ENCODE measurements at regions not wholly inside any gene's neighbourhood (a gene's known extent, or its start where the extent isn't known, plus 50 kb on each side); places are given as distances from the start of the nearest gene placed in this dataset.
"Not testable (repeated sequence)": the region's sequence is repeated elsewhere in the genome, so short reads cannot be mapped to it uniquely, and the experiment has no call there.

DNA sequence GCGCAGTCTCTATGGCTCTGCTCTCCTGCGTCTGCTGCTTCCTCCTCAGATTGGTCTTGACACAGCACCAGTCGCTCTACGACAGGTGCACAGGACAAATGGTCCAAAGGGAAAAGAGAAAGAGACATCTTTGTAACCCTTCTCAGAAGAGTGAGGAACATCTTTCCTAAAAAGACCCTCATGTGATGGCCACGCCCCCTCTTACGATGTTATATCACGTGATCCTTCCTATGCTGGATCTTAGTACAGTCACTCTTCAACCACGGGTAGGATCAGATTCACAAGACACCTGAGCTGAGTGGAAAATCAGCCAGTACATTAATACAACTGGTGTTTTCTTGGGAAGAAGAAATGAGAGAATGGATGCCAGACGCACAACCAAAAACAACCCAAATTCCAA lies 262.2 kb upstream of the CELF2 start:
- H3K4me3 ChIP-seq (replicated peaks; ENCODE audit: insufficient read depth, low read length): no peak overlapping the region
- DNase-seq (ENCODE audit: low read depth in 1 of 2, low spot score in 1 of 2): no peak
- no peaks in the 10 kb centered on the region for H3K27me3 ChIP-seq (ENCODE audit: insufficient read depth, poor library complexity, severe bottlenecking)
- H3K27ac ChIP-seq (replicated peaks): no peak overlapping the region
- TF ChIP-seq SPI1 (IDR thresholded peaks at IDR 0.05; ENCODE audit: borderline replicate concordance, low read depth) (no peak), POLR2AphosphoS5 (IDR thresholded peaks at IDR 0.05; ENCODE audit: low read depth) (no peak), GABPA (IDR thresholded peaks at IDR 0.05; ENCODE audit: low read depth) (no peak)
- TF ChIP-seq, protein P1, sequence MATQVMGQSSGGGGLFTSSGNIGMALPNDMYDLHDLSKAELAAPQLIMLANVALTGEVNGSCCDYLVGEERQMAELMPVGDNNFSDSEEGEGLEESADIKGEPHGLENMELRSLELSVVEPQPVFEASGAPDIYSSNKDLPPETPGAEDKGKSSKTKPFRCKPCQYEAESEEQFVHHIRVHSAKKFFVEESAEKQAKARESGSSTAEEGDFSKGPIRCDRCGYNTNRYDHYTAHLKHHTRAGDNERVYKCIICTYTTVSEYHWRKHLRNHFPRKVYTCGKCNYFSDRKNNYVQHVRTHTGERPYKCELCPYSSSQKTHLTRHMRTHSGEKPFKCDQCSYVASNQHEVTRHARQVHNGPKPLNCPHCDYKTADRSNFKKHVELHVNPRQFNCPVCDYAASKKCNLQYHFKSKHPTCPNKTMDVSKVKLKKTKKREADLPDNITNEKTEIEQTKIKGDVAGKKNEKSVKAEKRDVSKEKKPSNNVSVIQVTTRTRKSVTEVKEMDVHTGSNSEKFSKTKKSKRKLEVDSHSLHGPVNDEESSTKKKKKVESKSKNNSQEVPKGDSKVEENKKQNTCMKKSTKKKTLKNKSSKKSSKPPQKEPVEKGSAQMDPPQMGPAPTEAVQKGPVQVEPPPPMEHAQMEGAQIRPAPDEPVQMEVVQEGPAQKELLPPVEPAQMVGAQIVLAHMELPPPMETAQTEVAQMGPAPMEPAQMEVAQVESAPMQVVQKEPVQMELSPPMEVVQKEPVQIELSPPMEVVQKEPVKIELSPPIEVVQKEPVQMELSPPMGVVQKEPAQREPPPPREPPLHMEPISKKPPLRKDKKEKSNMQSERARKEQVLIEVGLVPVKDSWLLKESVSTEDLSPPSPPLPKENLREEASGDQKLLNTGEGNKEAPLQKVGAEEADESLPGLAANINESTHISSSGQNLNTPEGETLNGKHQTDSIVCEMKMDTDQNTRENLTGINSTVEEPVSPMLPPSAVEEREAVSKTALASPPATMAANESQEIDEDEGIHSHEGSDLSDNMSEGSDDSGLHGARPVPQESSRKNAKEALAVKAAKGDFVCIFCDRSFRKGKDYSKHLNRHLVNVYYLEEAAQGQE (IDR thresholded peaks at IDR 0.05; ENCODE audit: insufficient replicate concordance, low read depth): no peak
- TF ChIP-seq, protein P2, sequence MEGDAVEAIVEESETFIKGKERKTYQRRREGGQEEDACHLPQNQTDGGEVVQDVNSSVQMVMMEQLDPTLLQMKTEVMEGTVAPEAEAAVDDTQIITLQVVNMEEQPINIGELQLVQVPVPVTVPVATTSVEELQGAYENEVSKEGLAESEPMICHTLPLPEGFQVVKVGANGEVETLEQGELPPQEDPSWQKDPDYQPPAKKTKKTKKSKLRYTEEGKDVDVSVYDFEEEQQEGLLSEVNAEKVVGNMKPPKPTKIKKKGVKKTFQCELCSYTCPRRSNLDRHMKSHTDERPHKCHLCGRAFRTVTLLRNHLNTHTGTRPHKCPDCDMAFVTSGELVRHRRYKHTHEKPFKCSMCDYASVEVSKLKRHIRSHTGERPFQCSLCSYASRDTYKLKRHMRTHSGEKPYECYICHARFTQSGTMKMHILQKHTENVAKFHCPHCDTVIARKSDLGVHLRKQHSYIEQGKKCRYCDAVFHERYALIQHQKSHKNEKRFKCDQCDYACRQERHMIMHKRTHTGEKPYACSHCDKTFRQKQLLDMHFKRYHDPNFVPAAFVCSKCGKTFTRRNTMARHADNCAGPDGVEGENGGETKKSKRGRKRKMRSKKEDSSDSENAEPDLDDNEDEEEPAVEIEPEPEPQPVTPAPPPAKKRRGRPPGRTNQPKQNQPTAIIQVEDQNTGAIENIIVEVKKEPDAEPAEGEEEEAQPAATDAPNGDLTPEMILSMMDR (IDR thresholded peaks at IDR 0.05; ENCODE audit: insufficient read depth, low read length): no peak

DNA sequence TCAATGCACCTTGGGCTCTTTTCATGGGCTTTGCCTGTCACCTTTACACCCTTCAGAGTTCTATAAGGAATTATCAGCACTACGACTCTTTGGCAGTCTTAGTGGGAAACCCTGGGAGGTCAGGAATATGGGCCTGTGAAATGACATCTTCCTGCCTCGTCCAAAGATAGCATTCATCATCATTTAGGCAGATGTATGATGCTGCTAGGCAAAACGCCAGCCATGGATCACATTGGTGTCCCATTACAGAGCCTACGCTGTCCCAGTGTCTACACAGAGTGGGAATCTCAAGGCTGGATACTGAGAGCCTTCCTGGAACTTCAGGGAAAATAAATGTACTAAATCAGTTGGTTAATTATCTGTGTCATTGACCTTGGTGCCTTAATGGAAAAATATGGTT lies 259.4 kb upstream of the CELF2 start:
- no peak overlapping the region for H3K4me3 ChIP-seq (replicated peaks; ENCODE audit: insufficient read depth, low read length)
- TF ChIP-seq SPI1 (IDR thresholded peaks at IDR 0.05; ENCODE audit: borderline replicate concordance, low read depth) (no peak), GABPA (IDR thresholded peaks at IDR 0.05; ENCODE audit: low read depth) (no peak)
- TF ChIP-seq, protein P2 (IDR thresholded peaks at IDR 0.05; ENCODE audit: insufficient read depth, low read length): no peak
- DNase-seq (ENCODE audit: low read depth in 1 of 2, low spot score in 1 of 2): no peak
- no peak overlapping the region for H3K27ac ChIP-seq (replicated peaks)
- H3K27me3 ChIP-seq (ENCODE audit: insufficient read depth, poor library complexity, severe bottlenecking): no peaks in the 10 kb centered on the region

DNA sequence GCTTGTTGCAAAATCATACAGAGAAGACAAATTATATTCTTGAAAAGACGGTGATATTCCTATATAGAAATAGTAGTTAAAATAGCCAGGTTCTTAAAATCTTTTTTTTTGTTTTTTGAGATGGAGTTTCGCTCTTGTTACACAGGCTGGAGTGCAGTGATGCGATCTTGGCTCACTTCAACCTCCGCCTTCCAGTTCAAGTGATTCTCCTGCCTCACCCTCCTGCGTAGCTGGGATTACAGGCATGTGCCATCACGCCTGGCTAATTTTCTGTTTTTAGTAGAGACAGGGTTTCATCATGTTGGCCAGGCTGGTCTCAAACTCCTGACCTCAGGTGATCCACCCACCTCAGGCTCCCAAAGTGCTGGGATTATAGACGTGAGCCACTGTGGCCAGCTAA lies 257.9 kb upstream of the CELF2 start:
- H3K4me3 ChIP-seq (replicated peaks; ENCODE audit: insufficient read depth, low read length); DNase-seq (ENCODE audit: low read depth in 1 of 2, low spot score in 1 of 2); H3K27me3 ChIP-seq (ENCODE audit: insufficient read depth, poor library complexity, severe bottlenecking); H3K27ac ChIP-seq (replicated peaks): not testable (repeated sequence)

DNA sequence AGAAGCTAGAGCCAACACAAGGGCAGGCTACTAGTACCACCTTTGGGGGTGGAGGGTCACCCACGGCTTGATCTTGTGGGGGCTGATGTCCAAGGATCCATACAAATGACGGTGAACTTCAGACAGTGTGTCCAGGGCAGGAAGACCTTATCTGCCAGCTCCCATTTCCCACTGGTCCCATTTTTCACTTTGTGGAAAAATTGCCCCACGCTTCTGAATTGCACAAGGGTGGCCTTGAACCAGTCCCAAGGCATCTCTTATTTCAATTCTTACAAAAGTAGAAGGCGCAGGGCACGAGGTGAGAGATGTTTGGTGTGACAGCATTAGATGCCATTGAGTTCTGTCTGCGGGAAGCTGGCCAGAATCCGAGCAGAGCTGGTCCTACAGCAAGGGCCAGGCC lies 252.7 kb upstream of the CELF2 start:
- no peak overlapping the region for H3K4me3 ChIP-seq (replicated peaks; ENCODE audit: insufficient read depth, low read length)
- no peaks in the 10 kb centered on the region for H3K27me3 ChIP-seq (ENCODE audit: insufficient read depth, poor library complexity, severe bottlenecking)
- no peak overlapping the region for H3K27ac ChIP-seq (replicated peaks)
- DNase-seq (ENCODE audit: low read depth in 1 of 2, low spot score in 1 of 2): no peak
- TF ChIP-seq, protein P2 (IDR thresholded peaks at IDR 0.05; ENCODE audit: insufficient read depth, low read length): no peak
- TF ChIP-seq, protein P1 (IDR thresholded peaks at IDR 0.05; ENCODE audit: insufficient replicate concordance, low read depth): no peak
- no peak for TF ChIP-seq POLR2AphosphoS5 (IDR thresholded peaks at IDR 0.05; ENCODE audit: low read depth)
- no peak for TF ChIP-seq SPI1 (IDR thresholded peaks at IDR 0.05; ENCODE audit: borderline replicate concordance, low read depth)
- TF ChIP-seq GABPA (IDR thresholded peaks at IDR 0.05; ENCODE audit: low read depth): no peak

Data from HL-60 (cell line).